GM19099 (cell line): ENCODE measurements at regions not wholly inside any gene's neighbourhood (a gene's known extent, or its start where the extent isn't known, plus 50 kb on each side); places are given as distances from the start of the nearest gene placed in this dataset.

Source experiments
- POLR2A ChIP-seq: IDR thresholded peaks from 3 replicates; pipeline ENCODE4 v1.6.1; 2011; ENCODE audit warnings: low read depth; ENCODE audit not compliant: insufficient read length; ENCODE audit errors: extremely low read depth

DNA sequence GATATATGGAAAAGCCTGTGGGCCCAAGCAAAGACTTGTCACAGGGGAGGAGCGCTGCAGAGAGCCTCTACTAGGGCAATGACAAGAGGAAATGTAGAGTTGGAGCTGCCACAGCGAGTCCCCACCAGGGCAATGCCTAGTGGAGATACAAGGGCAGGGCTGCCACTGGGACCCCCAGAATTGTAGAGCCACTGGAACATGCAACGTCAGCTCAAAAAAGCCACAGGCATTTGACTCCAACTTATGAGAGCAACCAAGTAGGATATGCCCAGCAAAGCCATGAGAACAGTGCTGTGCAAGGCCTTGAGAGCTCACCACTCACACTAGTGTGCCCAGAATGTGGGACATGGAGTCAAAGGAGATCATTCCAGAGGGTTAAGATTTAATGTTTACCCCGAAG, 63.7 kb upstream of the CAMK1G start:
- no peak for TF ChIP-seq POLR2A

GRCh38 chr1:209522826-209523225, 60.7 kb upstream of the CAMK1G start:
- TF ChIP-seq POLR2A, result no peak

DNA sequence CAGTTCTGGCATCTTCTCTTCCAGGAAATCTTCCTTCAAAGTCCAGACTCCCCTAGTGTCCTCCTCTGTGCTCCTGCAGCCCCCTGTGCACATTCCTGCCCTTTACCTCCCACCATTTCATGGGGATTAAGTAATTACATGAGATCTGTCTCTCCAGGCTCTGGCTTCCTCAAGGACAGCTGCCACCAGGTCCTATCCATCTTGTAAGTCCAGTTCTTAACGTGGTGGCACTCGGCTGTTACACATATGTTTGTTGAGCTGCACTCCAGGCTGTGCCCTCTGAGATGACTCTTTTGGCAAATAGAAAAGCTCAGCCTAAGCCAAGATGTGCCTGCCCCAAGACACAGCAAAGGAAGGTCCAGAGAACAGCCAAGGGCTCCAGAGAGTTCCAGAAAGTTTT, 57.4 kb upstream of the CAMK1G start:
- TF ChIP-seq POLR2A, result no peak

DNA sequence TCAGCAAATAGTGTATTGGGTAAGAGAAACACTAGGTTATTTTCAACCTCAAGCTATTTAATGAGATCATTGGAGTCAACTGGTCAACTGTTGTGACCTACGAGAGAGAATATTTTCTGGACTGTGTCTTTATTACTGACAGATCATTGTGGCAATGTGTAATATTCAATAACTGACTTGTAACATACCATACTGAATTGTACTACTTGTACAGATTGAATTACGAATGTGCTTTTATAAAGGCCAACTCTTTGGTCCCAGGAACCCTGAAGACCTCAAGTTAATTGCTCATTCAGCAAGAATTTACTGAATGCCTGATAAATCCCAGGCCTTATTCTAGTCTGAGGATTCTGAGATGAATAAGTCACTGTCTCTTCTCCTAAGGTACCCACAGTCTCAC, 56.1 kb upstream of the CAMK1G start:
- TF ChIP-seq POLR2A, result no peak

DNA sequence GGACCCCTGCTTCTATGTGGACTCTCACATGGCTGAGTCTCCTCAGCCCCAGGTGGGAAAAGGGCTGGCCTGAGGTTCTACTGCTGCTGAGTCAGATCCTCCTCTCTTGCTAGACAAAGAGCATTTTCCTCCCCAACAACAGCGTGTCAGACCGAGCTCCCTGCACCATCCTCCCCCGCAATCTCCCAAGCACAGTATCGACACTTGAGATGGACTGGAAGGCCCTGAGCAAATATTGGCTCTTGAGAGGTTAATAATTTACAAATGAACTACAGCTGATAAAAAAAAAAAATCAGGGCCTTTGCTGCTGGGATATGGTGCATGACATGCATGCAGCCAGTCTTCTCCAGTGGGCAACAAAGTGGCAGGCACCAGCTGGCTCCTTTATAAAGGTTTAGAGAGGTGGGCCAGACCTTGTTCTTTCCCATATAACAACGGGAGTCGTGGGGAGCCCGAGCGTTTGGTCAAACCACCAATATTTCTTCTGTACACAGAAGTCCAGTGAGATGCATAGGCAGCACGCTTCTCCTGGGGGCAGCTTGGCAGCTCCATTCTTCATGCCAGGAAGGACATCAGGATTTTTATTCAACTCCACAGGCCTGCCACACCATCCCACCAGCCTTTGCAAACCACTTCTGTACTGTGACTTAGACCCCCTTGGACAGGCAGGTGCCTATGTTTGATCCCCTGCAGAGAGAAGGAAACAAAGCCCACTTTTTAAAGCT, 55.4 kb upstream of the CAMK1G start:
- TF ChIP-seq POLR2A, result no peak

- TF ChIP-seq POLR2A, result no peak
These were observed 54.3 kb upstream of the CAMK1G start for GRCh38 chr1:209529233-209529632.

DNA sequence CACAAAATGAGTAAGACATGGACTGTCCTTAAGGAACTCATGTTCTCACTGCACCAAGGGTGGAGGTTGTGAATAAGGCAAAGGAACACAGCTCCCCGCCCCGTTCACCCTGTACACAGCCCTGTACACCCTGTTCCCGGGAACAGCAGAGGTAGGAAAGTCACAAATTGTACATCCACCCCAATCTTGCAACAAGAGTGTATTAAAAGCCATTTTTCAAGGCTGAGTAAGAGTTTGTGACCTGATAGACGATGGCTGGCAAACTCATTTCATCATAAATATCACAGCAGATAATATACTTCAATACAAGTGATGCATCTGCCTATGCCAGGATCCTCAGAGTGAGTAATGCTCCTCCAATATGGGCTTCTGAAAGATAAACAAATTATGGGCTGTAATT, 52.5 kb upstream of the CAMK1G start:
- no peak for TF ChIP-seq POLR2A

DNA sequence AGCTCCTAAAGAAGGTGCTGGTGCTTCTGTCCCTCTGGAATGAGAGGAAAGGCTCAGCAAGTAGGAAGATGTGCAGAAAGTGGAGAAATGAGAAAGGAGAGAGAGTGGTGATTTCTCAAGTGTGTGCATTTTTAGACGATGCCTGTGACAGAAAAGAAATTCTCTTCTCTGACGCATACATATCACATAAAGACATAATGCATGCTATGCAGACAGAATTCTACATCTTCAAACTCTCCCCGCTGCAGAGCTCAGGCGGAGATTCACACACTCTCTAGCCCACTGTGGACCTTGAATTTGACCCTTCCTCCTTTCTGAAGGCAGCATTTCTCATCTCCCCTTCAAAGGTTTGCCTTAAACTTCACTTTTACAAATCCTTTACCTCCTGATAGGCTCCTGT, 52.0 kb upstream of the CAMK1G start:
- no peak for TF ChIP-seq POLR2A
